Dedifferentiated amniotic fluid mesenchymal stem cell (primary cell): ENCODE measurements at regions not wholly inside any gene's neighbourhood (a gene's known extent, or its start where the extent isn't known, plus 50 kb on each side); places are given as distances from the start of the nearest gene placed in this dataset.

Source experiments
- DNase-seq: peaks from one replicate; pipeline ENCODE4 v3.0.0-alpha.2; 2016; ENCODE audit errors: extremely low spot score

- DNase-seq = no peak
These were observed 158.6 kb upstream of the BDNF start for GRCh38 chr11:27858866-27859265.

GRCh38 chr11:27857588-27857987 is 157.3 kb upstream of the BDNF start:
- DNase-seq = no peak

- no peak for DNase-seq
These were observed 156.8 kb upstream of the BDNF start for GRCh38 chr11:27857014-27857413.

DNA sequence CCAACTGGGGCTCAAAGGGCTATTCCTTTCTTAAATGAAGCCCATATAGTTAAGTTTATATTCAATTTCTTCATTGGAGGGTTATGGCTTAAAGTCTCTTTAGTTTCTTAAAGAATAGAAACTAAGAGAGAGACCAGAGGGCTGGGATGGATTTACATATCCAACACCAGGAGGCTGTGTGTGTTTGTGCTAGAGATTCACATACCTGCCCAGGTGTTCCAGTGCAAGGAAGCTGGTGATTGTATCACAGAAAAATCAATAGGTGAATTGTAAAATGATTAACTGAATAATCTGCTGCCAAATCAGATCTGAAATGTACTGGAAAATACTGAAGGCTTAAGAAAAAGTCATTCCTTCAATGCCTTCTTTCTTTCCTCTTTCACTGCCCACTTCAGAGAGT is 148.2 kb upstream of the BDNF start:
- DNase-seq = no peak

DNA sequence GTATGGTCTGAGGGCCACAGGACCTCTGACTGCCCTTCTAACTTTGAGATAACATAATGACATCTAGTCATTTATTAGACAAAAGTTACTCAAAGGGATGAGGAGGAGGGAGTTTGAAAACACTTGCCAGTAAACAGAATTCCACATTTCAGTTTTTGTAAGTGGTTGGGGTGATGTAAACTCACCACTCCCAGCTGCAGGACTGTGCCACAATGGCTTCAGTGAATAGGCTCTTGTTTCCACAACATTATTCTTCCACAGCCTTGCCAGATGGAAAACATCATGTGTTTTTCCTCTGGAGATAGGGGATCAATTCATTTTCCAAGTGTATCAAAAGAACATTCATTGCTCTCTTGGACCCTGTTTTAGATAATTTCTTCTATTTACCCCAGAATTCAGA is 147.2 kb upstream of the BDNF start:
- no peak for DNase-seq

DNA sequence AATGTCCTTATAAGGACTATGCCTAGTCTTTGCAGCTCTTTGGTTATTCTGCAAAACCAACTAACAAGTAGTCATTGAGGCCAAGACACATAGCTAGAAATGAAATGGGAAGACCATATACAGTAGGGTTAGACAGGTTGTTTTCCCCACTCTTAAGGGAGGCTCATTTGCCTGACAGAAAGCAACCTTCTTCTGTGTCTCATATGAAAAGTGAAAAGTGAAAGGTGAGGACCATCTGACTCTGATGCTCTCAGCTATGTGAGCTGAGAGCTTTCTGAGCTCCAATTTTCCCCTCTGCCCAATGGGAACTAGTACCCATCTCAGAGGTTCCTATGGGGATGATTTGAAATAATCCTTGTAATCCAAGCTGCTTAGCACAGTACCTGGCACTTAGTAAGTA is 142.0 kb upstream of the BDNF start:
- DNase-seq = no peak

GRCh38 chr11:27841023-27841422 is 140.8 kb upstream of the BDNF start:
- DNase-seq = no peak

- no peak for DNase-seq
These were observed 139.1 kb upstream of the BDNF start for GRCh38 chr11:27839226-27839913.

DNA sequence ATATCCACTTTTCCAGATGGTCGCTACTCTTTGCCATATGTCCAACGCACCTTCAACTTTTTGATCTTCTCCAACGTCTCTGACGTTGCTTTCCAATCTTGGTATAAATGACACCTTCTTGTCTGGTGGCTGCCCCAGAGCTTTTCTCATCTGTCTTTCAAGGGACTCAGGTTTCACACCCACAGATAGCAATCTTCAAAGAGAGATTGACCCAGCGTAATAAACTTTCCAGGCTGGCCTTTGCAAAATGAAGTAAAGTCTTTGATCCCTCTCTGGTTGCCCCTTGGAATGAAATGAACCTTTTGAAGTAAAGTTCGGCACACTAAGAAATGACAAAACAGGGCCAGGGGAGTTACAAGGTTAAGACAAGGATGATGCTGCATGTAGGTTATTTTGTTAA is 138.4 kb upstream of the BDNF start:
- no peak for DNase-seq

GRCh38 chr11:27837895-27838563 is 137.8 kb upstream of the BDNF start:
- no peak for DNase-seq

DNA sequence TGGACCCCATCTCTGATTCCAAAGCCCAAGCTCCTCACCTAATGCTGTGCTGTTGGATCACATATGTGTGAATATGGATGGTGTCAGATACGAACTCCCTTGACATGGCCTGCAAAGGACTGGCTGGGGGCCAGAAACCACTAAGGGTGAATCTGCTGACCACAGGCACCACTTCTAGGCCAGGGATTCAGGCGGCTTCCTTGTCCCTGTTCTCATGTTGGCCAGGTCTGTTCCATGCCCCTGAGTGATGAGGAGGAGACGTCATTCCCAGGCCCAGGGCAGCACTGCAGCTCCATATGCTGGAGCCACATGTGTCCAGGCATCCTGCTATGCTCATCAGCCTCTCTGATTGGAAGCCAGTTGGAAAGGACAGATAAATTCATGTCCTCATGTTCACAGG is 130.0 kb upstream of the BDNF start:
- DNase-seq = no peak

- DNase-seq = no peak
These were observed 120.0 kb upstream of the BDNF start for GRCh38 chr11:27820249-27820648.

DNA sequence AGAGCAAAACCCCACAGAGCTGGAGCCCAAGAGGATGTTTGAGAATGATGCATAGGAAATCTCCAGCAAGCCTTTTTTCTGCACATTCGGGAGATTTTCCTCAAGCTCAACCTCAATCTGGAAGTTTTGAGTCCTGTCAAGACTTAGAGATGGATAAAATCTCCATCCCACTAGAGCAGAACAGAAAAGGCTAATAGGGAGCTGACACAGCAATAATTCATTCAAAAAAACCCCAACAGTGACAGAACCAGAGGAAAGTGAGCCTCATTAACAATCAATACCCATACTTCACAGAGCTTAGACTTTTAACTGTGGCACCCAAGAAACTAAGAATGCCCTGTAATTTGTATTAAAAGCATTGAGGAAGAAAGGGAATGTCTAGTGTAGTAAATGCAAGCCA is 115.9 kb upstream of the BDNF start:
- no peak for DNase-seq

DNA sequence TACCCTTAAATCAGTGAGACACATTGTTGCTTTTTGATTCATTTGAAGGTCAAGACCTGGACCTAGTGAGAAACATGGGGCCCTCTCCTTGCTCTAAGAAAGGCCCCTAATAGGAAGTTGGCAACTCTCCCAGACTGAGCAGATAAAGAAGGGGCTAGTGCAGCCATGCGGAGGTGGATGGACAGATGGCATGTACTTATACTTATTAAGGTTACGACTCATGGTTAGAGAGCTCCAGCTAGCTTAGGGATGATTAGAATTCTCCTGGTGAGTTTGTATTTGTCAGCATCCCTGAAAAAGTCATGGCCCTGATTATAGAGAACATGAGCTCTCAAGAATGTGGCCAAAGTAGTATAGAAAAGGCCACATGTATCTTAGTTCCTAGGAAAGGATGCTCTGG is 112.1 kb upstream of the BDNF start:
- DNase-seq = no peak

GRCh38 chr11:27807596-27807995 is 107.3 kb upstream of the BDNF start:
- no peak for DNase-seq

- DNase-seq = no peak
These were observed 105.9 kb upstream of the BDNF start for GRCh38 chr11:27806122-27806521.

- DNase-seq = no peak
These were observed 96.0 kb upstream of the BDNF start for GRCh38 chr11:27795955-27796861.

DNA sequence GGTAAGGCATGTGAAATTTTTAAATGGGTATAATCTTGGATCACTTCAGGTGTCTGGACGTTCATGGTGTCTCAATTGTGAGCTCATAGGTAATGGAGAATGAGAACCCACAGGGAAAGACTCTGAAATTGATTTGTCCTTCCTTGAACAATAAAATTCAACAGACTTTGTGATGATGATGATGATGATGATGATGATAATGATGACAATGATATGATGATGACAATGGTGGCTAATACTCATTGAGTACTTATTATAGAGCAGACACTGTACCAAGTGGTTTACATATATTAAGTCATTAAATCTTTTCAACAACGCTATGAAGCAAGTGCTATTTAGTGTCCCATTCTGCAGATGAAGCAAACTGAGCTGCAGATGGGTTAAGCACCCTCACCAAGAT is 86.6 kb upstream of the BDNF start:
- DNase-seq = no peak

- DNase-seq = no peak
These were observed 86.1 kb upstream of the BDNF start for GRCh38 chr11:27786331-27786730.

DNA sequence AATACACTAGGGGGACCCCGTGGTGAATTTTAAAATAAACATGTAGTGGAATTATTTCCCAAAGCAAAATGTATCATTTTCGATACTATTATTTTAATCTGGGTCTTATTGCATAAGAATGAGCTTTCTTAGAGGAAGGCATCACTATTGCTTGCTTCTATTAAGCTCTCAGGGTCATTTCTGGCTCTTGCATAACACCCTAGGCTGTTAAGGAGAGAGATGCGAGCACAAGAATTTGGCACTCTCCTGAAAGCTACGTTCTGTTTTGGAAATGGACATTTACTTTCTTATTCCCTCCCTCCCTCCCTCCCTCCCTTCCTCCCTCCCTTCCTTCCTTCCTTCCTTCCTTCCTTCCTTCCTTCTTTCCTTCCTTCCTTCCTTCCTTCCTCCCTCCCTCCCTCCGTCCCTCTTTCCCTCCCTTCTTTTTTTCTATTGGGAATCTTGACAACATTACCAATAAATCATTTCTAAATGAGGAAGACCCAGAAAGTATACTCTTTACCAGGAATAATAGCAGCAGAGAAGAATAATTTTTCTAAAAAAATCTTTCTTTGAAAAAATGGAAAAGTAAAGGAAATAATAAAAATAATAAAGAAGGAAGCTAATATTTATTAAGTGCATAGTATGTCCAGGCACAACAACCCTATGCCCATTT is 83.6 kb upstream of the BDNF start:
- DNase-seq = no peak

- DNase-seq = no peak
These were observed 76.8 kb upstream of the BDNF start for GRCh38 chr11:27777033-27777432.

GRCh38 chr11:27773884-27774283 is 73.6 kb upstream of the BDNF start:
- DNase-seq = no peak
